Body of pancreas (tissue), 4 donors: ENCODE measurements at regions not wholly inside any gene's neighbourhood (a gene's known extent, or its start where the extent isn't known, plus 50 kb on each side); places are given as distances from the start of the nearest gene placed in this dataset.

ENCODE experiments used
- ATAC-seq: fragments of 150-250 bp; one replicate; pipeline ENCODE4 v1.9.1; 2016
- DNase-seq, 4 donors: peaks; one replicate each; pipeline ENCODE4 v3.0.0-alpha.2; 2019
- H3K27ac ChIP-seq, 4 donors: fragments of 200-600 bp; sonication (generic); 1 replicate in 3 of 4; 2 replicates in 1 of 4; pipeline versions ENCODE4 v1.5.1 to v1.6.1; 2016 to 2019; ENCODE audit warnings: mild to moderate bottlenecking in 1 of 4, mixed read lengths in 1 of 4, moderate library complexity in 1 of 4
- H3K27me3 ChIP-seq, 2 donors: fragments of 200-600 bp; sonication (generic); one replicate each; pipeline ENCODE4 v1.6.0; 2016; ENCODE audit warnings: mild to moderate bottlenecking in 1 of 2
- H3K36me3 ChIP-seq, 2 donors: fragments of 200-600 bp; sonication (generic); replicated peaks in 1 of 2; 2 replicates each; pipeline ENCODE4 v1.5.1; 2016; ENCODE audit warnings: low read depth in 2 of 2; ENCODE audit not compliant: insufficient read depth in 1 of 2
- H3K4me1 ChIP-seq: fragments of 200-600 bp; sonication (generic); one replicate; pipeline ENCODE4 v1.6.0; 2016
- H3K4me3 ChIP-seq, 2 donors: fragments of 200-600 bp; sonication (generic); 1 replicate in 1 of 2; 2 replicates in 1 of 2; pipeline ENCODE4 v1.5.1; 2016 to 2019
- H3K9me3 ChIP-seq, 3 donors: fragments of 200-600 bp; sonication (generic); 1 replicate in 2 of 3; 2 replicates in 1 of 3; pipeline ENCODE4 v1.5.1; 2016
- POLR2A ChIP-seq, 3 donors: fragments of 450-650 bp; IDR thresholded peaks; one replicate each; pipeline ENCODE4 v1.6.1; 2016; ENCODE audit warnings: antibody characterized with exemption in 3 of 3, mild to moderate bottlenecking in 2 of 3
- WGBS, 2 donors: methylation state at CpG; one replicate each; pipeline ENCODE4 v1.1.5; 2017; 5-methylcytosine and 5-hydroxymethylcytosine counted together
- intact Hi-C: fragments of 100-400 bp; cut with DNase I; formaldehyde crosslinking; loops from one replicate; pipeline ENCODE4 v1.15.1; 2023
- TF ChIP-seq, protein P1 (sequence below), 7 experiments: fragments of 450-650 bp in 4 of 7; fragments of 200-600 bp in 3 of 7; sonication (generic) in 3 of 7; IDR thresholded peaks; one replicate each; pipeline ENCODE4 v1.5.1; 2016 to 2019; ENCODE audit warnings: antibody characterized with exemption in 7 of 7

DNA sequence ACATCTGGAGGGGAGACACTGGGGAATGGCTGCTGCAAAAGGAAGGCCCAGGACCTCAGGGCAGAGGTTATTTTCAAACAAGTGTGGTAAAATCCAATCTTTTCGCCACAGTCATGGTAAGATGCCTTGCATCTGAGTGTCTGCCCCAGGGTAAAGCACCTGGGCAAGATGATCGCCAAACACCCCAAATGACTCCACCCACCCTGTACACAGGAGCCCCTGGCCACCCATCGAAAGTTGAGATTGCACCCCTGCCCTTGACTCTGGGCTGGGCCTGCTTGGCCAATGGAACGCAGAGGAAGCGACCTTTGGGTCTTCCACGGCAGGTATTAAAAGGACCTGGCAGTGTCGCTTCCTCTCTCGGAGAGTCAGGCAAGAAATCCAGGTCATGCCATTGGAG is 88.8 kb downstream of the C16orf95 start:
- peaks cover 0 to 3% (median 0%) of the 10 kb centered on the region in 3 donors for H3K9me3 ChIP-seq
- intact Hi-C loops: no loop called here
- no peak for ATAC-seq
- no peak overlapping the region for H3K27ac ChIP-seq
- H3K4me1 ChIP-seq: no peaks in the 10 kb centered on the region
- H3K4me3 ChIP-seq: no peak overlapping the region
- TF ChIP-seq, protein P1, sequence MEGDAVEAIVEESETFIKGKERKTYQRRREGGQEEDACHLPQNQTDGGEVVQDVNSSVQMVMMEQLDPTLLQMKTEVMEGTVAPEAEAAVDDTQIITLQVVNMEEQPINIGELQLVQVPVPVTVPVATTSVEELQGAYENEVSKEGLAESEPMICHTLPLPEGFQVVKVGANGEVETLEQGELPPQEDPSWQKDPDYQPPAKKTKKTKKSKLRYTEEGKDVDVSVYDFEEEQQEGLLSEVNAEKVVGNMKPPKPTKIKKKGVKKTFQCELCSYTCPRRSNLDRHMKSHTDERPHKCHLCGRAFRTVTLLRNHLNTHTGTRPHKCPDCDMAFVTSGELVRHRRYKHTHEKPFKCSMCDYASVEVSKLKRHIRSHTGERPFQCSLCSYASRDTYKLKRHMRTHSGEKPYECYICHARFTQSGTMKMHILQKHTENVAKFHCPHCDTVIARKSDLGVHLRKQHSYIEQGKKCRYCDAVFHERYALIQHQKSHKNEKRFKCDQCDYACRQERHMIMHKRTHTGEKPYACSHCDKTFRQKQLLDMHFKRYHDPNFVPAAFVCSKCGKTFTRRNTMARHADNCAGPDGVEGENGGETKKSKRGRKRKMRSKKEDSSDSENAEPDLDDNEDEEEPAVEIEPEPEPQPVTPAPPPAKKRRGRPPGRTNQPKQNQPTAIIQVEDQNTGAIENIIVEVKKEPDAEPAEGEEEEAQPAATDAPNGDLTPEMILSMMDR (IDR thresholded peaks at IDR 0.05): no peak
- TF ChIP-seq POLR2A (IDR thresholded peaks at IDR 0.05): no peak
- no peaks in the 10 kb centered on the region for H3K27me3 ChIP-seq
- H3K36me3 ChIP-seq: no peaks in the 10 kb centered on the region
- 93% methylated on average over 3 to 8 of the region's 8 CpGs for WGBS, 2 donors
- no peak for DNase-seq

DNA sequence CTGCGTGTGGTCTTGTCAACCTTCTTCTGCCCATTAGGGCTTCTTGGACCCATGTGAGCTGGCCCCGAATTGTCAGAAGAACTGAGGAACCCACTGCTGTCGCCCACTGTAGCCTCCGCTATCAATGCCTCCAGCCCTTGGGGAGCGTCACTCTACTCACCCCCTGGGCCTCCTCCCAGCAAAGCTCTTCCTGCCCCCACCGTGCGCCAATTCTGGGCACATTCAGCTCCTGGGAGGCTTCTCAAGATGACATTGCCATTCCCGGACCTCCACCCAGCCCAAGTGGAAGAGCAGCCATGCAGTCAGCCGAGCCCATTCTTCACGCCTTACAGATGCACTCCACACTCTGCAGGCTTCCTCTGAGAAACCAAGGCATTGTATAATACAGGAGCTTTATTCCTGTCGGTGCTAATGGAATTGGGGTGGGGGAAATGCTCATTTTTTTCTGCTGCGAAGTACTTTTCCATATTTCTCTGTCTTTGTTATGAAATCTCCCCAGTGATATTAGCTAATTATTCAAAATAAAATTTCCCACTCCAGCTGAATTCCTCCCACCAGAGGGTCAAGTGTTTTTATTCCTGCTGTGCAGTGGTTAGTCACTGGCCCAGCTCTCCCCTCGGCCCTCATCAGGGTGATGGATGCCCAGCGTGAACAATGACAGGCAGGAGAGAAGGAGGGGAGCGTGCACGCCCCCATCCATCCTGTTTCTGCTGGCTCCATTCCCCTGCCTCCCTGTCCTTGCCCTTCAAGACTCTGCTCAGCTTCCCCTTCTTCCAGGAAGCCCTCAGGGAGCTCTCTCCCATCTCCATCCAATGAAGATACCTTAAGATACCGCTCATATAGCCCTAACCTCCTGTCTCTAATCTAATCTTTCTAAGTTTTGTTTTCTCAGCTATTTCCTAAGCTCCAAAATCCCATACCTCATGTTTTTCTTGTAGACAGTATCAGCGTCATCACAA is 87.7 kb downstream of the C16orf95 start:
- DNase-seq: no peak
- Histone ChIP-seq H3K27ac (no peak overlapping the region), H3K4me3 (no peak overlapping the region), H3K36me3 (no peaks in the 10 kb centered on the region), H3K9me3 (peaks cover 0 to 3% (median 0%) of the 10 kb centered on the region in 3 donors), H3K27me3 (no peaks in the 10 kb centered on the region), H3K4me1 (no peaks in the 10 kb centered on the region)
- intact Hi-C loops: no loop called here
- 85 to 87% methylated on average over 18 of the region's 18 CpGs for WGBS, 2 donors
- TF ChIP-seq POLR2A (IDR thresholded peaks at IDR 0.05): no peak
- TF ChIP-seq, protein P1 (IDR thresholded peaks at IDR 0.05): no peak
- no peak for ATAC-seq

DNA sequence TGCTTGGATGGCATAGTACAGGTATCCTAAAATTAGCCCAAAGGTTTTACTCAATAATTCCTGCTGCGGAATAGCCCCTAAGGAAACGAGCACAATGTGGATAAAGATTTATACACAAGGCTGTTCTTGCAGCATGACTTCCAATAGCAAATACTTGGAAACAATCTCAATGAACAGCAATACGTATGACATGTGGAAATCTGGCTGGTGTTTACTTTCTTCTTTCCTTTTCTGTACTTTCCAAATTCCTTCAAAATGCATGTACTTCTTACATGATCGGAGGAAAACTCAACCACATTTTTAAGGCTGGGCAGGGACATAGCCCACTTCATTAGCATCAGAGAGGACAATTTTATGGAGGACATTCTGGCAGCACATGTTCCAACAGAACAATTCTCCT is 86.6 kb downstream of the C16orf95 start:
- intact Hi-C loops: no loop called here
- WGBS, 2 donors: 79 to 85% methylated on average over 4 of the region's 4 CpGs

DNA sequence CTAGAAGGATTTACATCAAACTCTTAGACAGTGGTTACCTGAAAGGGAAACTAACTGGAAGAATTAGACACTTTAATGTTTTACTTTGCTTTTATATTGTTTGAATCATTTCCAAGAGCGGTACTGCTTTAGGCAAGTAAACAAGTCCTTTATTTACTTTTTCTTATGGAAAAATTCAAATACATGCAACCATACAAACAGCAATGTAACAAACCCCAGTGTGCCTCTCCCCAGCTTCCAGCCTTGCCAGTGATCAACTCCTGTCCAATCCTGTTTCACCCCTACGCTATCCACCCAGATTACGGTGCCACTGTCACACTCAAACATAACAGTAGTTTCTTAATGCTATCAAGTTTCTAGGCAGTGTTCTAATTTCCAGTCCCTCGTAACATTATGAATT is 85.9 kb downstream of the C16orf95 start:
- Histone ChIP-seq H3K27ac (no peak overlapping the region), H3K4me3 (no peak overlapping the region), H3K9me3 (peaks cover 0 to 3% (median 0%) of the 10 kb centered on the region in 3 donors), H3K4me1 (no peaks in the 10 kb centered on the region), H3K36me3 (no peaks in the 10 kb centered on the region), H3K27me3 (no peaks in the 10 kb centered on the region)
- no peak for ATAC-seq
- DNase-seq: no peak
- WGBS, 2 donors: 94 to 97% methylated on average over 4 of the region's 4 CpGs
- intact Hi-C loops: no loop called here
- TF ChIP-seq POLR2A (IDR thresholded peaks at IDR 0.05): no peak
- TF ChIP-seq, protein P1 (IDR thresholded peaks at IDR 0.05): no peak

More for the DNA sequence above, 86.6 kb downstream of the C16orf95 start:
- ATAC-seq (no peak), DNase-seq (no peak)
- Histone ChIP-seq H3K36me3 (no peaks in the 10 kb centered on the region), H3K4me3 (no peak overlapping the region), H3K27me3 (no peaks in the 10 kb centered on the region), H3K27ac (no peak overlapping the region), H3K4me1 (no peaks in the 10 kb centered on the region), H3K9me3 (peaks cover 0 to 3% (median 0%) of the 10 kb centered on the region in 3 donors)
- no peak for TF ChIP-seq POLR2A (IDR thresholded peaks at IDR 0.05)
- TF ChIP-seq, protein P1 (IDR thresholded peaks at IDR 0.05): no peak
